ENCODE measurements at regions not wholly inside any gene's neighbourhood (a gene's known extent, or its start where the extent isn't known, plus 50 kb on each side); places are given as distances from the start of the nearest gene placed in this dataset.
A peak's percentile ranks its signal among the peaks of the same experiment; 100 is the strongest.
"Not testable (repeated sequence)": the region's sequence is repeated elsewhere in the genome, so short reads cannot be mapped to it uniquely, and the experiment has no call there.

DNA sequence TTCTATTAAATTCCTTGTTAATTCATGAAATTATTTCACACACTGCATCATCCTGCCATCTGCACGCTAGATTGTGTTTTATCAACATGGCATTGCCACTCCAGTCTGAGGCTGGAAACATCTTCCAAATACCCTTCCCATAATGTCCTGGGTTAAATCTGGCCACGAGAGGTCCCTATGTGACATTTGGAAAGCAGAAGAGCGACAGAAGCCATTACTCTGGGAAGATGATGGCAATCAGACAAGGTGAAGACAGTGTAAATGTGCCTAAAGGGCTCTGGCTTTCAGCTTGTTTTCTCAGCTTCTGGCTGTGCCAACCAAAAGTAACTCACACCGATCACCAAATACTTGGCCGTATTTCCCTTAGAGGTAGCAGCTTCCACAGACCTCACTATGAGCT lies 144.8 kb downstream of the CAPZA3 start:
- Histone ChIP-seq H3K9me2 (replicated peaks; ENCODE audit: insufficient read depth, low read length) (no peaks in the 10 kb centered on the region), H3K36me3 (replicated peaks; ENCODE audit: insufficient read depth, low read length) (no peaks in the 10 kb centered on the region), H3K9ac (ENCODE audit: low read length) (no peak overlapping the region), H3K4me1 (ENCODE audit: low read length) (peaks cover 14% of the 10 kb centered on the region), H3K4me2 (ENCODE audit: low read depth, low read length) (no peak overlapping the region), H3K4me3 (ENCODE audit: low read length) (no peak overlapping the region), H3F3A (ENCODE audit: insufficient read depth, low read length) (no peaks in the 10 kb centered on the region), H3K27me3 (replicated peaks; ENCODE audit: insufficient read depth, low read length) (no peaks in the 10 kb centered on the region), H3K79me2 (ENCODE audit: low read length) (no peaks in the 10 kb centered on the region), H2AFZ (ENCODE audit: low read length) (no peak overlapping the region), H3K27ac (ENCODE audit: low read length) (no peak overlapping the region), H4K20me1 (ENCODE audit: insufficient read depth, low read length) (no peaks in the 10 kb centered on the region), H3K9me3 (replicated peaks; ENCODE audit: insufficient read depth, low read length) (no peaks in the 10 kb centered on the region)
- TF ChIP-seq EZH2phosphoT487 (IDR thresholded peaks at IDR 0.05; ENCODE audit: low read length) (no peak), CTCF (IDR thresholded peaks at IDR 0.05; ENCODE audit: low read length) (no peak), EZH2 (optimal IDR thresholded peaks at IDR 0.05; ENCODE audit: low read depth, low read length) (no peak)
- DNase-seq, result no peak

DNA sequence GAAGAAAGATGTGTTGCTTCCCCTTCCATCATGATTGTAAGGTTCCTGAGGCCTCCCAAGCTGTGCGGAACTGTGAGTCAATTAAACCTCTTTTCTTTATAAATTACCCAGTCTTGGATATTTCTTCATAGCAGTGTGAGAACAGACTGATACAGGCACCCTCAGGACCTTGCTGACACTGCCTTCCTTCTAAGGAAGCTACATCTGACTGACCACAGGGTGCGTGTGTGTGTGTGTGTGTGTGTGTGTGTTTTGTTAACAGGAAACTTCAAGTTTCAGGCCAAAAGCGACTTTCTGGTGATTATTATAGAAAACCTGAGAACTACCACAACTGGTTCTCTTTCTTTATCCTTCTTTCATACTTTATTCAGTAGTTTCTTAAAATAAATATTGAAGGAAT lies 149.0 kb downstream of the CAPZA3 start:
- Histone ChIP-seq H3K4me2 (ENCODE audit: low read depth, low read length) (no peak overlapping the region), H3K27me3 (replicated peaks; ENCODE audit: insufficient read depth, low read length) (no peaks in the 10 kb centered on the region), H3K27ac (ENCODE audit: low read length) (0 out of 2 replicates have a peak overlapping the region, but pooled peaks have one; percentile 7), H3K4me3 (ENCODE audit: low read length) (no peak overlapping the region), H3K36me3 (replicated peaks; ENCODE audit: insufficient read depth, low read length) (no peaks in the 10 kb centered on the region), H3K9me3 (replicated peaks; ENCODE audit: insufficient read depth, low read length) (no peaks in the 10 kb centered on the region), H3K9ac (ENCODE audit: low read length) (no peak overlapping the region), H4K20me1 (ENCODE audit: insufficient read depth, low read length) (no peaks in the 10 kb centered on the region), H3K4me1 (ENCODE audit: low read length) (peaks cover 16% of the 10 kb centered on the region), H2AFZ (ENCODE audit: low read length) (no peak overlapping the region), H3K9me2 (replicated peaks; ENCODE audit: insufficient read depth, low read length) (no peaks in the 10 kb centered on the region), H3K79me2 (ENCODE audit: low read length) (no peaks in the 10 kb centered on the region), H3F3A (ENCODE audit: insufficient read depth, low read length) (no peaks in the 10 kb centered on the region)
- peak; percentile 88 for DNase-seq
- no peak for TF ChIP-seq EZH2phosphoT487 (IDR thresholded peaks at IDR 0.05; ENCODE audit: low read length)
- TF ChIP-seq EZH2 (optimal IDR thresholded peaks at IDR 0.05; ENCODE audit: low read depth, low read length), result no peak

- DNase-seq, result no peak
- Histone ChIP-seq H3K4me3 (ENCODE audit: low read length) (no peak overlapping the region), H3K27me3 (replicated peaks; ENCODE audit: insufficient read depth, low read length) (no peaks in the 10 kb centered on the region), H3K4me2 (ENCODE audit: low read depth, low read length) (no peak overlapping the region), H3K9me2 (replicated peaks; ENCODE audit: insufficient read depth, low read length) (no peaks in the 10 kb centered on the region), H3K9me3 (replicated peaks; ENCODE audit: insufficient read depth, low read length) (no peaks in the 10 kb centered on the region), H3K79me2 (ENCODE audit: low read length) (no peaks in the 10 kb centered on the region), H3K27ac (ENCODE audit: low read length) (0 out of 2 replicates have a peak overlapping the region, but pooled peaks have one; percentile 7), H2AFZ (ENCODE audit: low read length) (no peak overlapping the region), H4K20me1 (ENCODE audit: insufficient read depth, low read length) (no peaks in the 10 kb centered on the region), H3K36me3 (replicated peaks; ENCODE audit: insufficient read depth, low read length) (no peaks in the 10 kb centered on the region), H3K4me1 (ENCODE audit: low read length) (peaks cover 16% of the 10 kb centered on the region), H3F3A (ENCODE audit: insufficient read depth, low read length) (no peaks in the 10 kb centered on the region), H3K9ac (ENCODE audit: low read length) (no peak overlapping the region)
- no peak for TF ChIP-seq EZH2 (optimal IDR thresholded peaks at IDR 0.05; ENCODE audit: low read depth, low read length)
- no peak for TF ChIP-seq CTCF (IDR thresholded peaks at IDR 0.05; ENCODE audit: low read length)
- no peak for TF ChIP-seq EZH2phosphoT487 (IDR thresholded peaks at IDR 0.05; ENCODE audit: low read length)
Measured at GRCh38 chr12:18887368-18887767, 149.4 kb downstream of the CAPZA3 start.

DNA sequence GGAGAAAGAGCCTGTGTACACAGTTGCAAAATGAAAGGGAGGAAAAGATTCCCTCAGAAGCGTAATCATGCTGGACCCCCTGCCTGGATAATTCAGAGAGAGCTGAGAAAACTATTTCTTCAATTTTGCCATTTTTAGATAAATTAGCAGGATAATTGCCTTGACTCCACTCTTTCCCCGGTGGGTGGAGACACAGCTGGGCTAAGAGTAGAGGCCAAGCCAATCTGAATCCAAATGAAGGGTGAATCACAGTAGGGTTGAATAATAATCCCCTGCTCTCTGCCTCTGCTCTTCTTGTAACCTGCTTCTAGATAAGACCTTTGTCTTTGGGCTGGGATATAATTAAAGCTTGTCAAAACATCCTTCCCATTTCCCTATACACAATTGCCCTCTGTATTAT lies 150.1 kb downstream of the CAPZA3 start:
- DNase-seq, result no peak

GRCh38 chr12:18890621-18891020 lies 152.7 kb downstream of the CAPZA3 start:
- not testable (repeated sequence) for H3F3A ChIP-seq (ENCODE audit: insufficient read depth, low read length); H2AFZ ChIP-seq (ENCODE audit: low read length); H3K27ac ChIP-seq (ENCODE audit: low read length); H3K9ac ChIP-seq (ENCODE audit: low read length); H3K4me3 ChIP-seq (ENCODE audit: low read length); DNase-seq; H3K27me3 ChIP-seq (replicated peaks; ENCODE audit: insufficient read depth, low read length); H3K9me3 ChIP-seq (replicated peaks; ENCODE audit: insufficient read depth, low read length); H3K36me3 ChIP-seq (replicated peaks; ENCODE audit: insufficient read depth, low read length); H3K79me2 ChIP-seq (ENCODE audit: low read length); H3K9me2 ChIP-seq (replicated peaks; ENCODE audit: insufficient read depth, low read length); H3K4me2 ChIP-seq (ENCODE audit: low read depth, low read length); H4K20me1 ChIP-seq (ENCODE audit: insufficient read depth, low read length)
- H3K4me1 ChIP-seq (ENCODE audit: low read length), result peaks cover 16% of the 10 kb centered on the region

More for the DNA sequence above, 150.1 kb downstream of the CAPZA3 start:
- peaks cover 16% of the 10 kb centered on the region for H3K4me1 ChIP-seq (ENCODE audit: low read length)
- H2AFZ ChIP-seq (ENCODE audit: low read length), result no peak overlapping the region
- H3K9ac ChIP-seq (ENCODE audit: low read length), result no peak overlapping the region
- H4K20me1 ChIP-seq (ENCODE audit: insufficient read depth, low read length), result no peaks in the 10 kb centered on the region
- H3K27me3 ChIP-seq (replicated peaks; ENCODE audit: insufficient read depth, low read length), result no peaks in the 10 kb centered on the region
- no peaks in the 10 kb centered on the region for H3K36me3 ChIP-seq (replicated peaks; ENCODE audit: insufficient read depth, low read length)
- no peaks in the 10 kb centered on the region for H3K9me2 ChIP-seq (replicated peaks; ENCODE audit: insufficient read depth, low read length)
- no peak overlapping the region for H3K4me2 ChIP-seq (ENCODE audit: low read depth, low read length)
- no peak overlapping the region for H3K27ac ChIP-seq (ENCODE audit: low read length)
- no peak overlapping the region for H3K4me3 ChIP-seq (ENCODE audit: low read length)
- no peaks in the 10 kb centered on the region for H3K79me2 ChIP-seq (ENCODE audit: low read length)
- H3F3A ChIP-seq (ENCODE audit: insufficient read depth, low read length), result no peaks in the 10 kb centered on the region
- H3K9me3 ChIP-seq (replicated peaks; ENCODE audit: insufficient read depth, low read length), result no peaks in the 10 kb centered on the region
- TF ChIP-seq CTCF (IDR thresholded peaks at IDR 0.05; ENCODE audit: low read length) (no peak), EZH2 (optimal IDR thresholded peaks at IDR 0.05; ENCODE audit: low read depth, low read length) (no peak), EZH2phosphoT487 (IDR thresholded peaks at IDR 0.05; ENCODE audit: low read length) (no peak)
